Glomerular visceral epithelial cell (primary cell): ENCODE measurements at regions not wholly inside any gene's neighbourhood (a gene's known extent, or its start where the extent isn't known, plus 50 kb on each side); places are given as distances from the start of the nearest gene placed in this dataset.

Experiments used
- DNase-seq: peaks from one replicate; pipeline ENCODE4 v3.0.0-alpha.2; 2016; ENCODE audit errors: extremely low spot score

DNA sequence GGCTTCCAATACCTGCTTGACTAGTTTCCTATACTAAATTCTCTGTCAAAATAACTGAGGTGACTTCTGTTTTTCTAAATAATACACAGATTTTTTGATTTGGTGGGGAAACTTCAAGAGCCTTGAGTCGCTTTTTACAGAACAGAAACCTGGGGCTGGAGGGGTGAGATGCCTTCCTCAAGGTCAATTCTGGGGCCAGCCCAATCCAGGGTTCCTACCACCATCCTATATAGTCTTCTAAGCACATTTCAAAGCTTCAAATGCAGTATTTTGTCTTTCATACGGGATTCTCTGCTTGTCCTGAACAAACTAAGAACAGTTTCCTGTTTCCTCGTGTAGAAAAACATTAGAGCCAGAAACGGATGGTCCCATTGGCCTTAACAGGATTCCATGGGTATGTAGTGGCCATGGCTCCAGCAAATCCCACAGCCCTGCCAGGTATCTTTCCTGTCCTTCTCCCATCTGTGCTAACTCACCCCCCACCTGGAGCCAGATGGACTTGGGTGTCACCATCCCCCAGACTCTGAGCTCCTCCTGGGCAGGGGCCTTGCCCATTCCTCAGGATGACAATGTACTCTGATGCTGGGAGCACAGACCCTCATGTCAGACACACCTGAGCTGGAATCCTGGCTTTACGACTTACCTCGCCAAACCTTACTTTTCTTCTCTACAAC, 146.9 kb downstream of the KLF13 start:
- DNase-seq = no peak

DNA sequence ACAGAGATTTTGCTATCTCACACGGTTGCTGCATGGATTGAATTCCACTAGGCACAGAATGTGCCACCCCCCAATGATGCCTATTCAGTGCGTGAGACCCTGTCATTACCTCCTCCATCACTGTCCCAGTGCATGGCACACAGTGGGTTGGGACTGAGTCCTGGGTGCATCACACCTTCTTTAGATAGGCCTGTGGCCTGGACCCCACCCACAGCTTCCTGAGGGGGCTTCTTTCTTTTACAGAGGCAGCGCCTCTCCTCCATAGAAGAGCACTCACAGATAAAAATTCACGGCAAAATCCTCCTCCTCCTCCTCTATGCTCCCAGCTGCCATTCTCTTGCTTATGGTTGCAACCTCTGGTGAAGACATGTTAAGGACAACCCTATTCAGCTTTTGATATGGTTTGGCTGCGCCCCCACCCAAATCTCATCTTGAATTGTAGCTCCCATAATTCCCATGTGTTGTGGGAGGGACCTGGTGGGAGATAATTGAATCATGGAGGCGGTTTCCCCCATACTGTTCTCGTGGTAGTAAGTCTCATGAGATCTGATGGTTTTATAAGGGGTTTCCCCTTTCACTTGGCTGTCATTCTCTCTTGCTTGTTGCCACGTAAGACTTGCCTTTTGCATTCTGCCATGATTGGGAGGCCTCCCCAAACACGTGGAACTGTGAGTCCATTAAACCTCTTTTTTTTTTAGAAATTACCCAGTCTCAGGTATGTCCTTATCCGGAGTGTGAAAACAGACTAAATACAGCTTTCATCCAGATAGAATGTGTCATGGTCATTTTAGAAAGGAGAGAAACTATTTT, 147.6 kb downstream of the KLF13 start:
- DNase-seq = no peak

DNA sequence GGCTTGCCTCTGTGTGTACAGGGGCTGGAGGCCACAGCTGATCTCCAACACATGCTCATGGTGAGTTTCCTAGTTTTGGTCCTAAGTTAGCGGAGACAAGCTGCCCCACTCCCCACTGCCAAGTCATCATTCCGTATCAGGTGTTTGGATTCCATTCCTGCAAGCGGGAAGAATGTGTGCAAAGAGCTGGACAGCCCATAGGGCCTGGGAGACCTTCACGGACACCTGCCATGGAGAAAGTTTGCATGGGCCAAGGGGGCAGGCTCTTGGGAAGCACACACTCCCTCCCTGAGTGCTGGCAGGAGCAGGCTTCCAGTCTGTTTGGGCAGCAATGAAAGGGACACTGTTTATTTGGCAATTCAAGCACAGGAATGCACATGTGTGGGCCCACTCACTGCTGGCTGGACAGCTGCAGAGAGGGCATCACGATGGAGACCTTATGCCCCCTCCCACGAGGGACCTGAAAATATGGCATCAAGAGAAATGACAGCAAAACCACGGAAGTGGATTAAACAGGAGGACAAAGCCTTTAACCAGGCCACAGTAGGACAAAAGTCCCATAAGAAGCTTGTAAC, 149.7 kb downstream of the KLF13 start:
- no peak for DNase-seq

DNA sequence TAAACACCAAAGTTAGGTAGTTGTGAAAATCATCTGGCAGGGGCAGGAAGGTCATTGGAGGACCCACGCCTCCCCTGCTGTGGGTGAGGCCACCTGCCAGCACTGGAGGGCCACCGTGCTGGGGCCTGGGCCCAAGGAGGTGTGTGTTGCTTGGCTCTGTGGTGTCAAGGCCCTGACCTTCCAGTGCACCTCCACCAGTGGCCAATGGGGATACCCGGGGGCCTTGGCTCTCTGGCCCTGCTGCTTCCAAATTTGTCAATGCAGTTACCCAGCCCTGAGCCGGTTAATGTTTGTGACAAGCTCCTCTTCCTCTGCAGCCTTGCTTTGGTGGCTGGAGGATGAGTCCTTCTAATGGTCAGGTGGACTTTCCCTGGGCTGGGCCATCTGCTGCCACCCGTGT, 150.2 kb downstream of the KLF13 start:
- DNase-seq = no peak

DNA sequence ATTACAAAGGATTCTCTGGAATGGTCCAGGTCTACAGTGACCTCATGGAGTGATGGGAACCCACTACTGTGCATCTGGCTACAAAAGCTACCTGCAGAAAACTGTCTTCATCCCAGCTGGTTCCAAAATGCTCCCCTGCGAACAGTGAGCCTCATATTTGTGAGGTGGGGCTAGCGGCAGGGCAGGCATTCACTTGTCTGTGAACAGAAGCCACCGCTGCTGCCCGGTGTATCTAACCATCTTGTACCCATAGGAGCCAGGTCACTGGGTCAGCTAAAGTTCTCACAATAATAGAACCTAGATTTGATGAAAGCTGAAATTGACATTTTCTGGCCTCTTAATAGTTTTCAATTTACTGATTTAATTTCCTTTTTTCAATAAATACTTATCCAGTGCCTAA, 150.7 kb downstream of the KLF13 start:
- DNase-seq = no peak

DNA sequence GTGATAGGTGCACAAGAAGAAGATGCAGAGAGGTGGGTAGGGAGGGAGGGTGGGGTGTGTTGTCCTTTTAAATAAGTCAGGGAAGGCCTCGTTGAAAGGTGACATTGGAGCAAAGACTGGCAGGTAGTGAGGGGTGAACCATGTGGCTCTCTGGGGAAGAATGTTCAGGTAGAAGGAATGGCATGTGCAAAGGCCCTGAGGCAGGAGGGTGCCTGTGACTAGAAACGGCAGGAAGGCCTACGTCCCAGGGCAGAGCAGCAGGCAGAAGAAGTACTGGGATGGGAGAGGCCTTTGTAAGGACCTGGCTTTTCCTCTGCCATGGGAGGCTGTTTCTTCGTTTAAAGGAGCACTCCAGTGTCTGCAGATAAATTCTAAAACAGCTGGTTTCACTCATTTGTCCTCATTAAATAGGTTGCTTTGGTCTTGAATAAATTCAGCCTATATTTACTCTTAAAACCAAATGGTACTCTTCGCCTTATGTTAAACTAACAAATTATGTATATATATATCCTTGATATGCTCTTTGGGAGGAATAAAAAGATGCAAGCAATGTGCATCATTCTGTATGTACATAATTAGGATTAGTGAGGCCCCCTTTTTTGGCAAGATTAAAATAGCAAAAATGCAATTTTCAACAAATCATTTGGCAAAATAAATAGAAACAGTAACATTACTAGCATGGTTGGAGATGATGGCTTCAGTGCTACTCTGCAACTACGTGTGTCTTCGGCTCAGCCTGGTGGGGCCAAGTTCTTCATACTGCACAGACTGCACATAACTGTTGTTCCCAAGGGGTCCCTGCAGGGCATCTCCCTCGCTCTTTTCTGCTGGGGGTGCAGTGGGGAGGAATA, 151.4 kb downstream of the KLF13 start:
- DNase-seq = no peak

DNA sequence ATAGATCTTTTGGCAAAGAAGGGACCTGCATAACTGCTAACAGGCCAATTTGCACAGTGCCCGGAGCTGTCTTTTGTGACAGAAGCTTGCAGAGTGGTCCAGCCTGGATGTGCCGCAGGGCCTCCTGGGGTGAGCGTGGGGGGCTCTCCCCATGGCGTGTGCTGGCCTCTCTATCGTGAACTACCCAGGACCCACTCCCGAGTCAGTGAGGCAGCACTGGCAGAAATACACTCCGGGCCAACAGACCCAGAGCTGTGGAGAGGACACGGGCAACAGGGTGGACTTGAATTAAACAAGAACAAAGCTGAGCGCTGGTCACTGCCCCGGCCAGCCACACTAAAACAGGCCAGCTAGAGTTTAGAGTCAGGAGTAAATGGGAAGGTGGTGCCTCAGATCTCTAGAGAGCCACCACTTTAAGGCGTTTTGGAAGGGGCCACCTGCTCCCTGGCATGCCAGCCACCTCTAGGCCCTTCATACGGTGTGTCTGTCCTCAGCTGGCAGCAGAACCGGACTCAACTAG, 152.1 kb downstream of the KLF13 start:
- no peak for DNase-seq

DNA sequence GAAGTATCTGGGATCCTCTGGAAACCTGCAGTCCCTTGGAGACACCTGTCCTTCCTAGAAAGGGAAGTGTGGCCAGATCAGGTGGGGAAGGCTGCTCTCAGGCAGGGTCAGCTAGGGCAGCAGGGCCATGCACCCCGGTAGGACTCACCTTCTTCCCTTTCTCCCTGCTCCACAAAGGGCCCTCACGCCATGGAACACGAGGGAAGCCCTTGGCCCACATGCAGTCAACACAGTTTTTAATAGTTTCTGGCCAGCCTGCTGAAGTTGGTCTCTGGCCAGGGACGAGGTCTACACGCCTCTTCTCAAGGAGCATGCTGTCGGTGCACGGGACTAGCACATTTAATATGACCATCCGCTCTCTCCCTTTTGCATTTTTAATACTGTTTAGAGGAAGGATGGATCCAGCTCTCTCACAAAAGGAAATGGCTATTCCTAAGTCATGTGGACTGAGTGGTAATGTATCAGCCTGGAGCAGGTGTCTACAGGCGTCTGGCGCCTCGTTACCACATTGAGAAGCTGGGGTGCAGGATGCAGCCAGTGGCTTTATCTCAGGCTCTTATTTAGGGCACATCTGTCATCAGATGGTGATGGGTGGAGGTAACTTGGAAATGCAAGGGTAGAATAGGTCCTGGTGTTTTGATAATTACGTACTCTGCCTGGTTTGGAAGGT, 153.9 kb downstream of the KLF13 start:
- no peak for DNase-seq

DNA sequence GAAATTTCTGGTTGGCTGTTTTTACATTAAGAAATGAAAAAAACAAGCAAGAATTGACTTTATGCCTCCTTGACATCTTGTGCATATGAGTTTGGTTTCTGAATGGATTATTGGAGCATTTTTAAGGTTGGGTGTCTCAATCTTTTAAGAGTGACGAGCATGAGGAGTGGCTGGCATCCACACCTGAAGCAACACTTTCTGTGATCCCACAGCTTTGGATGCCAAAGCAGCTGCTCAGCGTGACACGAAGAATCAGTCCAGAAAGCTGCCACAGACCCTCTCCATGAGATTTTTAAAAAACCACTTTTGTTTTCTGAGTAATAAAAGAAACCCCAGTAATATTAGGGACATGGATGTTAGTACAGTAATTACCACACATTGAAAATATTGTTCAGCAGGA, 154.5 kb downstream of the KLF13 start:
- DNase-seq = no peak

DNA sequence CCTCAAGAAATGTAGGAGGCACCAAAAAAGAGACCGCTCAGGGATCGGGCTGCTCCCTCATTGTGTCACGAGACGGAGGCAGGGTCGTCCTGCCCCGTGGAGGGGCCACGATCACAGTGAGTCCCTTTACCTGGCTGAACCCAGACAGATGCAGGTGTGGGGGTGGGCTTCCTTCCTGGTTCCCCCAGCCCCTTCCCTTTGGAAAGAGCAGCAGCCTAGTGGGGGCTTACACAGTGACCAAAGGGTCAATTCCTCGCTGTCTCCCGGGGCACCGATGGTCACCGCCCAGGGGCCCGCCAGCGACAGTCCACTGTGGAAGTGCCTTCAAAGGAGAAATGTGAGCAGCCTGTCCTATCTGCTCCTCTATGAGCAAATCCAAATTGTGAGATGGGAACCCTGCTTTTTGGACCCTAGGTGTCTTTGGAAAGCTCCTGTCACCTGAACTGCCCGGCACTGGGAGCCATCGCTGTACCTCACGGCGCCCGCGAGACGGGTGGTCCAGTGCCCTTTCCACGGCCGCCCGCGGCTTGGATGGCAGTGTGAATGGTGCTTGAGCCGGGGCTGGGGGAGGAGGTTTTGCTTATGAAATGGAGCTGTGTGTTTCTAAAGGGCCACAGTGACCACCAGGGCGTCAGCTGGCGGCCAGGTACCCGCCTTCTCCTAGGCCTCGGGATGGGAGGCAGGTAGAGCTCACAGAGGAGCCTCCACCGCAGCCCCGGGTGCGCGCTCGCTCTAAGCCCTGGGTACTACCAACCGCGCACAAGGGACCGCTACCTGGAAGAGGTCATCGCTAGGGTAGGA, 155.7 kb downstream of the KLF13 start:
- no peak for DNase-seq

DNA sequence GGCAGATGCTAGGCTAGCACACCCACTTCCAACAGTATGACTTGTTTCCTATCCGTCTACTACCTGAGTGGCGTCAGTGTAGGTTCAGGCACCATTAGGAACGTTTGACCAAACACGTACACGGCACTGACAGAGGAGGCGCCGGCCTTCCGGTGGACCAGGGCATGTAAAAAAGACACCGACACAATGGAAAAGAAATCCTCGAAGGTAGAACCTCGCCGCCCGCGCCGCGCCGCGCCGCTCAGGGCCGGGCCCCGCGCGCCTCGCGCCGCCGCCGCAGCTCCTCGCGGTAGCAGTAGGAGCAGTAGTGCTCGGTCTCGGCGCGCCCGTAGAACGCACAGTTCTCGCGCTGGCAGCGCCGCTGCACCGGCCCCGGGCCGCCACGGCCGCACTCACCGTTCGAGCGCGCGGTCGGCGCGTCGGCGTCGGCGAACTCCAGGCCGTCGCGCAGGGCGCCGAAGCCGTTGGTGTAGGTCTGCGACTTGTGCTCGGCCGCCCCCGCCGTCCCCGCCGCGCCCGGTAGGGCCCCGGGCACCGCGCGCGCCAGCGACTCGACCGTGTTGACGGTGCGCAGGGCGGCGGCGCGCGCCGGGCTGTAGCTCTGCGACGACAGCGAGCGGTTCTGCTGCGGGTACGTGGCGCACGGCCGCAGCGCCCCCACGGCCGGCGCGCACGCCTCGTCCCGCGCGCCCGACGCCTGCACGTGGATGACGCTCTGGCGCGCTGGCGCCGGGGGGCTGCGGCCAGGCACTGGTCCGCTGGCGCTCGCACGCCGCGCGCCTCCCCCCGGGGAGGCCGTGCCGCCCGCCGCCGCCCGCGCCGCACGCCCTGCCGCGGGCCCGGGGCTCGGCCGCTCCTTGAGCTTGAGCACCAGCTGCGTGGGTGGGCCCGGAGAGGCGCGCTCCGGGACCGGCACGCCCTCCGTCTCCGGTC, 156.7 kb downstream of the KLF13 start:
- DNase-seq = no peak

DNA sequence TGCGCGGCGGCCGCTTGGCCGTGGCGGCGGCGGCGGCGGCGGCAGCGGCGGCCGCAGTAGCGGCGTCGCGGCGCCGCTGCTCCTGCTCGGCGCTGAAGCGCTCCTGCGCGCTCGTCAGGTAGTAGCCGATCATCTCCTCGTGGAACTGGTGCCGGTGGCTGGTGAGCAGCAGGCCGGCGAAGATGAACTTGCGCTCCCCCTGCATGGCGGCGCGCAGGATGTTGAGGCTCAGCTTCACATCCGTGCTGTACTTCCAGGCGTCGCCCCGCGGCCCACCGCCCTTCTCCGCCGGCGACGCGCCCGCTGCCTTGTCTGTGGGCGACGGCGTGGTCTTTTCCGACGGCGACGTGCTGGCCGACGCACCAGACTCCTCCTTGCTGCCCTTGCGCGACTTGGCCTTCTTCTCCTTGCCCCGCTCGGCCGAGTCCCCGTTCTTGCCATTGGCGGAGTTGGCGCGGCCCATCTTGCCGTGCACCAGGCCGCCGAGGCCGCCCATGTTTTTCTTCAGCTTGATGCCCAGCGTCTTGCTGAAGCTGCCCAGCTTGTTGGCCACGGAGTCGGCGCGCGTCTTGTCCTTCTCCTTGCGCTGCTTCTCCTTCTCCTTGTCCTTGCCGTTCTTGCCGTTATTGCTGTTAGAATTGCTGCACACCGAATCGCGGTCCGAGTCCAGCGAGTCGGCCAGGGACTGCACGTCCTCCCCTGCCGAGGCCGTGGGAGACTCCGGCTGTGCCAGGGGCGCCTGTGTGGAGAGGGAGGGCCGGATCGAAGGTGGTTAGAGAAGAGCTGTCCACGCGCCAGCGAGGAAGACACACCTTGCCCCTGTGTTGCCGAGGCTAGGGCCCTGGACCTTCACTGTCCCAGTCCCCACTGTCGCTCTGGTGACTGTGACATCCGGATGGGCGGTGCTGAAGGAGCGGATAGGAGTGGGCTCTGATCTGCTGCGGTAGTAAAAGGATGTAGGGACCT, 157.6 kb downstream of the KLF13 start:
- no peak for DNase-seq

DNA sequence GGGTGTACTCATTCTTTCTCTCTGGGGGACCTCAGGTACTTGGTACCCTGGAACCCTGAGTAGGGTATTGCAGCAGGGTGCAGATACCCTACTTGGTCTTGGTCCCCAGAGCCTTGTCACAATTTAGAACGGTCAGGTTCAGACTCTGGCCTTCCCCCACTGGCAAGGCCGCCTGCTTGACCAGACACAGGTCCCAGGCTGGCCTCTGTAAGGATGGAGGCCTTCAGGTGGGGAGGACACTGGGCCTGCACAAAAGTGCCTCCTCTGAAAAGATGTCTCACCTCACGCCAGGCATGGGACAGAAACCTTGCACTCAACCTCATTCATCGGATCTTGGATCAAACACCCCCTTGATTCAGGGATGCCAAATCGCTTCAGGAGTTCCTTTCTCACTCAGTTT, 158.4 kb downstream of the KLF13 start:
- no peak for DNase-seq

DNA sequence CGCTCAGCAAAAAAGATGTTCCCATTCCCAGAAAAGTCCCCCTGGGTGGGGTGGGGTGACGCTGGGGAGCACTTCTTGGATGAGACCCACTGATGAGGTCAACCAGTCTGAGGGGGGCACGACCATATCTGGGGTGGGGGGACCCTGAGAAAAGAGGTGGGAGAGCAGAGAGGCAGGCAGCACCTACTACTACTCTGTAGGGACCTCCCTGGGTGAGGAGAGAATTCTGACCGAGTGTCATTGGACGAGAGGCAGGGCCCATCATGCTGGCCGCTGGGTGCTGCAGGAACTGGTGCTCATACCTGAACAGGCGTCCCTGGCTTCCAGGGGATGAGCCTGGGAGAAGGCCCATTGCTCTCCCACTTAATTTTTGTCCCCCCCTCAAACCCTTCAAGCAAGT, 158.8 kb downstream of the KLF13 start:
- no peak for DNase-seq

DNA sequence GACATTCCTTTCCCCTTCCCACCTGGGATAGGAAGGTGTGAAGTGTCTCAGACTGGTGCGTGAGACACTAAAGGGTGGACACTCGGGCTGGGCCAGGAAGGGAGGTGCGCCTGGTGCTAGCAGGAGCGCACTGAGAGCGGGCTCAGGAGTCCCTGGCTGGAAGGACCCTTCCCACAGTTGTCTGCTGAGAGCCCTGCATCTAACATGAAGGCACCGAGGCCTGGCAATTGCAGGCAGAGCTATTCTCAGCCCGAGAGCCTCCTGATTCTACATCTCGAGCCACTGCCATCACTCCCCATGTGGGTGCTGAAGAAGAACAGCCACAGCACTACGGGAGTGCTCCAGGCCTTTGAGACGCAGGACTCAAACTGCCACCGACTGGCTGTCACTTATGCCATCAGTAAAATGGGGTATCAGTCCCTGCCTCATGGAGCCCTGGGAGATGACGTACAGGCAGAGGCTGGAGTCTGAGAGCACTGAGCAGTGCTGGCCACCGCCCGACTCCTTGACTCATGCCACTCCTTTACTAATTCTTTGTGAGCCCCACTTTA, 159.4 kb downstream of the KLF13 start:
- DNase-seq = no peak

DNA sequence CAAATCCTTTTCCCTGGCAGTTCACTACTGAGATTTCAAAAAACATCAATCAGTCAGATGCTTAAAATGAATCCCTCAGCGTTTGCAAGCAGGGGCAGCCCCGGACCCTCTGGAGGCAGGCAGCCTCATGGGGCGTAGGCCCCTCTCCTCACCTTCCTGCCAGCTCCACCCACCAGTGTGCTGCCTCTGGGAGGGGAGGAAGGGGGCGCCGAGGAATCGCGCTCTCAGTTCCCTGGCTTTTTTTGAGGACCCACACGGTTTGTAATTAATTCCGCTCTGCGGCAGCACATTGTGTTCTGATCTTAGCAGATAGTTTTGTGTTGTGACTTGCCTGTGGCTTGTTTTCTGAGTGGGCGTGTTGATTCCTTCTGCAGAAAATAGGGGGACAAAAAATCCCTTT, 159.9 kb downstream of the KLF13 start:
- no peak for DNase-seq

DNA sequence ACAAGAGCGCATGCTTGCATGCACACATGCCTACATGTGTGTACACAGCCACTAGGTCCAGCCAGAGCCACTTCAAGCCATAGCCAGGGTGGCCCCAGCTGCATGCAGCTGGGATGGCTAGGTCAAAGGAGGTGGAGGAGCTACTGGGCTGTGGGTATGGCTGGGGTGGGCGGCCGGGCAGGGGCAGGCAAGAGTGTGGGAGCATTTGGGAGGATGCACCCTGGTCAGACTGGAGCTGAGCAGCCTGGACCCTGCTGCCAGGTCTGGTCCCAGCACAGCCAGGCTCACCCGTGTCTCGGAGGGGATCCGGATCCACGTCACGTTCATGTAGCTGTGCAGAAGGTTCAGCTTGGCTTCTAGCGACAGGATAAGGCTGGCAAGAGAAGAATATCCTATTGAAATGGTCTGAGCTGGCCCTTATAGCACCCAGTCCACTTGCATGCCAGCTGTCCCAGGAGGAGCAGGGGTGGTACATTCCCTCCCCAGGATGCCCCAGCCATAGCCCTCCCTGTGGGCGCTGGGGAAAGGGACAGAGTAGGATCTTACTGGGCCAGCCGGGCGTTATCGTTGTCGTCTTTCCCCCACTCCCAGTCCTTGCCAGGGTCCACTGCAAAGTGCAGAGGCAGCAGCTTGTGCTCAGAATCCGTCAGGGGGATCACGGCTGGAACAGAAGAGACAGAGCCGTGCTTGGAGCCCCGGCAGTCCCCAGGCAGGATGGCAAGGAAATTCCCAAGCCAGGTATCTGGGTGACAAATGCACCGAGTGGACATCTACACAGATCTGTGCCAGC, 160.5 kb downstream of the KLF13 start:
- no peak for DNase-seq
